ENCODE measurements at regions not wholly inside any gene's neighbourhood (a gene's known extent, or its start where the extent isn't known, plus 50 kb on each side); places are given as distances from the start of the nearest gene placed in this dataset.
"Not testable (repeated sequence)": the region's sequence is repeated elsewhere in the genome, so short reads cannot be mapped to it uniquely, and the experiment has no call there.

DNA sequence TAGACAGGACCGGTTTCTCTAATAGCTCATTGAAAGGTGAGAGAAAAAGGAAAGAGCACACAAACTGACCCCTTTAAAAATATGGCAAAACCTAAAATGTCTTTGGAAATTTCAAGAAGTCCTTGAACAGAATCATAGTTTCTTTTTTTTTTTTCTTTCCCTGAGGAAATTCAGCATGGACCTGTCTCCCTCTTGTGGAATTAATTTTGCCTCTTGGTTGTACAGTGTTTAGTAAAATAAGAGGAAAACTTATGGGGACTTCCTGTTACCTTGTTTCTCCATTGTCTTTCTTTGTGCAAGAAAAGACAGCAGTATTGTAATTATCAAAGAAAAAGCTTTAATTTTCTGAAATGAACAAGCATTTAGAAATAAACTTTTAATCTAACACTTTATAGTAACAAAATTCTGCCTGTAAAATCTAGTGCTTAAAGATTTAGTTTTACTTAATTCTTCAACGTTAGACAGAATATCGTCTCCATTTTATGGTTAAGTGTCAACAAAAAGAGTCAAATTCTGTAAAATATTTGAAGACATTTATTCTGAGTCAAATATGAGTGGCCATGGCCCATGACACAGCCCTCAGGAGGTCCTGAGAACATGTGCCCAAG is 176.3 kb upstream of the NABP1 start:
- DNase-seq (ENCODE audit: low spot score in 2 of 2): no peak
- no peaks in the 10 kb centered on the region for H3K36me3 Mint-ChIP-seq
- H3K27ac Mint-ChIP-seq: no peak overlapping the region
- no peak overlapping the region for H3K4me3 Mint-ChIP-seq
- no peaks in the 10 kb centered on the region for H3K4me1 Mint-ChIP-seq
- no peak for ATAC-seq
- no peaks in the 10 kb centered on the region for H3K9me3 Mint-ChIP-seq

DNA sequence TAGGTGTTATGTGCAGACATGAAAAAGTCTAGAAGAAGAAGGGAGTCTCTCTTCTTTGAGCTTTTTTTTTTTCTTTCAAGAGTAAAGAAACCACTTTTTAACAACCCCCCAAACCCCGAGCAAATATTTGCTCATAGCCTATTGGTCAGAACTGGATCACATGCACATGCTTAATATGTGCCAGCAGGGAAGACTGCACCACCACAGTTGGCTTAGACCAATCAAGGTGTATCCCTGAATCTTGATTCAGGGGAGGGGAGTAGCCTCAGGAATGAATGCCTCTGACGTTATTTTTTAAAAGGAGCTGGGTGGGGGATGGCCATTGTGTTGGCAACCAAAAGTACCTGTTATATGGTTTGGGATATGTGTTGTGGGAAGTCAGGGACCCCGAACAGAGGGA is 171.4 kb upstream of the NABP1 start:
- H3K36me3 Mint-ChIP-seq: no peaks in the 10 kb centered on the region
- peaks cover 7% of the 10 kb centered on the region for H3K9me3 Mint-ChIP-seq
- H3K27ac Mint-ChIP-seq: no peak overlapping the region
- no peaks in the 10 kb centered on the region for H3K4me1 Mint-ChIP-seq
- DNase-seq (ENCODE audit: low spot score in 2 of 2) (no peak), ATAC-seq (no peak)
- no peak overlapping the region for H3K4me3 Mint-ChIP-seq

DNA sequence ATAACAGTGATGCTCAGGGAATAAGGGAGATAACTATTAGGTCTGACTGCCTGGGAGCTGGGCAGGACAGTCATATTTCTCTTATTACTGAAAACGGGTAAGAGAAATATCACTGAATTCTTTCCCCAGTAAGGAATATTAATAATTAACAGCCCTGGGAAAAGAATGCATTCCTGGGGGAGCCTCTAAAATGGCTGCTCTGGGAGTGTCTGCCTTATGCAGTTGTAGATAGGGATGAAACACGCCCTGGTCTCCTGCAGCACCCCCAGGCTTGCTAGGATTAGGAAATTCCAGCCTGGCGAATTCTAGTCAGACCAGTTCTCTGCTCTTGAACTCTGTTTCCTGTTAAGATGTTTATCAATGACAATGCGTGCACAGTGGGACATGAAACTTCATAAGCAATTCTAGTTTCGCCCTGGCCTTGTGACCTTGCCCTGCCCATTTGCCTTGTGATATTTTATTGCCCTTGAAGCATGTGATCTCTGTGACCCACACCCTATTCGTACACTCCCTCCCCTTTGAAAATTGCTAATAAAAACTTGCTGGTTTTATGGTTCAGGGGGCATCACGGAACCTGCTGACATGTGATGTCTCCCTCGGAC is 170.6 kb upstream of the NABP1 start:
- not testable (repeated sequence) for ATAC-seq, H3K9me3 Mint-ChIP-seq, H3K4me3 Mint-ChIP-seq

DNA sequence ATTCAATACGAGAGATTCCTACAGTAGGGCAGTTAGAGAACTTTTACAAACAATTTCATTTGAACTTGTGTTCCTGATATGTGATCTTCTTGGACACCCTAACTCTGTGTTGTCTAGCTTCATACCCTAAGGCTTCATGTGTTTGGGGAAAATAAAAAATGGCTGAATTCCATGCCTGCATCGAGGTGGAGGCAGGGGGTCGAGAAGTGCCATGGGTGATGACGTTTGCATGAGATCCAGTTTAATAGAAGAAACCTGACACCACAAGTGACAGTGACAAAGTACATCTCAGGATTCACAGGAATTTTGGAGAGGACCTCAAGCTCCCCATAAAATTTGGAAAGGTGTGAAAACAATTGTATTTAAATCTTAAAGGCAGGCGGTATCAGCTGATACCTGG is 169.2 kb upstream of the NABP1 start:
- H3K36me3 Mint-ChIP-seq: no peaks in the 10 kb centered on the region

More for the DNA sequence above, 170.6 kb upstream of the NABP1 start:
- H3K27ac Mint-ChIP-seq; H3K36me3 Mint-ChIP-seq; H3K4me1 Mint-ChIP-seq; DNase-seq (ENCODE audit: low spot score in 2 of 2): not testable (repeated sequence)

DNA sequence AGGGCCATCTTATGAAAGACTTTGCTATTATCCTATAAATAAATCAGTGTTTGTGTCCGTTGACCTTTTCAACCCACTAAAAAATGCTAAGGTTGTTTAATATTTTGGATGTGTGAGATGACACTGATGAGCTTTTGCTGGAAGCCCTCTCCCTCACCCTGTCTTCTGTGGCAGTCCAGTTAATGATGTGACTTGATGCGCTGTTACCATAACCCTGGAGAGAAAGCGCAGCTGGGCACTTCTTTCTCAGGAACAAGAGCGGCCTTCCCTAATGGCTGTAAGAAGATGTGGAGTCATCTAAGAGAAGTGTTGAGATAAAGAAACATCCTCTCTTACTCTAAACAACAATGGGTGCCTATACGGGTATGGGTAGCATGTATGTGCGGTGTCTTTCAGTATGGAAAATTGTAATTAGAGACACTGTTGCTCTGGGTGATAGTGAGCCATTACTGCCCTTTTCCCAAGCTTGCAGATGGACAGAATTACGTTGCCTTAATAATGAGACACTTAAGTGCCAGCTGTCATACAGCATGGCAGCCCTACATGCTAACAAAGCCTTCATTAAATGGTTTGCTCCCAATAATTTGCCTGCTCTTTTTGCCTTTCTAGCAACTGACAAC is 165.6 kb upstream of the NABP1 start:
- no peak for ATAC-seq
- Mint-ChIP-seq H3K4me3 (no peak overlapping the region), H3K4me1 (no peaks in the 10 kb centered on the region), H3K27ac (no peak overlapping the region), H3K9me3 (peaks cover 4% of the 10 kb centered on the region), H3K36me3 (no peaks in the 10 kb centered on the region)
- no peak for DNase-seq (ENCODE audit: low spot score in 2 of 2)

More for the DNA sequence above, 169.2 kb upstream of the NABP1 start:
- DNase-seq (ENCODE audit: low spot score in 2 of 2) (no peak), ATAC-seq (no peak)
- Mint-ChIP-seq H3K4me3 (no peak overlapping the region), H3K4me1 (no peaks in the 10 kb centered on the region), H3K27ac (no peak overlapping the region), H3K9me3 (peaks cover 7% of the 10 kb centered on the region)

DNA sequence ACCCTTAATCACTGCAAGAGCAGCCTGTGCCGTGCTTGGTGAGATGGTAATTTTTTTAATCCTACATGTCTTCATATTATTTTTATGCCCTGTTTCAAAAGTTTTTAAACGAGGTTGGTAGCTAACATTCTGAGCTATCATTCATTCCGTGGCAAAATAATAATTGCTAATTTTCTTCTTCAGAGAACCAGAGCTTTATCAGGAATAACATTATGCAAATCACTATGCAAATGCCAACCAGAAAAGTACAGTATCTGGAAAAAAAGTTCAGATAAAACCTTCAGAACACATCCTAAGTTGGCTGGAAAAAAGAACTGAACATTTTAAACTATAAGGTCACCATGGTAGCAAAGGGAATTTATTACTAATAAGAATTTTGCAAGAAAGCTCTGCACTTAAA is 165.1 kb upstream of the NABP1 start:
- H3K4me1 Mint-ChIP-seq: no peaks in the 10 kb centered on the region
- no peaks in the 10 kb centered on the region for H3K9me3 Mint-ChIP-seq
- no peak overlapping the region for H3K4me3 Mint-ChIP-seq
- H3K36me3 Mint-ChIP-seq: no peaks in the 10 kb centered on the region
- DNase-seq (ENCODE audit: low spot score in 2 of 2) (no peak), ATAC-seq (no peak)
- no peak overlapping the region for H3K27ac Mint-ChIP-seq

DNA sequence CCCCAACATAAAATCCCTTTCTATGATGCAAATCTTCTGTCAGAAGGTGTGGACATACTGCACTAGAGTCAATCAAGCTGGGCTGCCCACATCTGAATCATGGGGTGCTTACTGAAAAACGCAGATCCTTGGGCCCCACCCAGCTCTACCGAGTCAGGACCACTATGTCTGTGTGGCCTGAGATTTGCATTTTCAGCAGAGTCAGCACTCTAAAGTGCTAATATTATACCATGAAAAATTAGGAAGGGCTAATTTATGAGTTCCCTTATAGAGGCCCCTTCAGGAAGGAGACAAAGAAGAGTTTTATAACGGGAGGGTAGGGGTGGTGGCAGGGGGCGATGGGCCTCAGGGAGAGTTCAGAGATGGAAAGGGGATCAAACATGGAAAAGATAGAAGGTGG is 163.3 kb upstream of the NABP1 start:
- Mint-ChIP-seq H3K4me1 (no peaks in the 10 kb centered on the region), H3K4me3 (no peak overlapping the region)
- no peak for ATAC-seq

DNA sequence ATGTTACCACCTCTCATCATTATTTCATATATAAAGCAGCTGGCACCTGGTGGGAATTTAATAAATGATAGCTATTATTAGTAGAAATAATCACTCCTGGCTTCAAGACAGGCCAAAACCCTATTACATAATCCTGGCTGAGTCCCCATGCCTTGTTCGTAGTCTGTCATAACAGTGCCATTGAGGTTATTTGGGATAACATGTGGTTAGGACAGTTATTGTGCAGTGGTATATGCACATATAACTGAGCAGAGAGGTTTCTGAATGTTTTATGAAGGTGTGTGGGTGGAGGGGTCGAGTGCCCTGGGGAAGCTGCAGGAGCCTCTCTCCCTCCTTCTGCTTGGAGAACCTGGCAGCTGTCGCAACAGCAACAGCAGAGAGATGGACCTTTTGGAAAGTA is 162.4 kb upstream of the NABP1 start:
- no peak overlapping the region for H3K27ac Mint-ChIP-seq
- H3K4me1 Mint-ChIP-seq: no peaks in the 10 kb centered on the region
- no peak overlapping the region for H3K4me3 Mint-ChIP-seq
- ATAC-seq: no peak
- no peaks in the 10 kb centered on the region for H3K36me3 Mint-ChIP-seq
- no peak for DNase-seq (ENCODE audit: low spot score in 2 of 2)
- no peaks in the 10 kb centered on the region for H3K9me3 Mint-ChIP-seq

More for the DNA sequence above, 163.3 kb upstream of the NABP1 start:
- Mint-ChIP-seq H3K36me3 (no peaks in the 10 kb centered on the region), H3K27ac (no peak overlapping the region), H3K9me3 (no peaks in the 10 kb centered on the region)
- DNase-seq (ENCODE audit: low spot score in 2 of 2): no peak

DNA sequence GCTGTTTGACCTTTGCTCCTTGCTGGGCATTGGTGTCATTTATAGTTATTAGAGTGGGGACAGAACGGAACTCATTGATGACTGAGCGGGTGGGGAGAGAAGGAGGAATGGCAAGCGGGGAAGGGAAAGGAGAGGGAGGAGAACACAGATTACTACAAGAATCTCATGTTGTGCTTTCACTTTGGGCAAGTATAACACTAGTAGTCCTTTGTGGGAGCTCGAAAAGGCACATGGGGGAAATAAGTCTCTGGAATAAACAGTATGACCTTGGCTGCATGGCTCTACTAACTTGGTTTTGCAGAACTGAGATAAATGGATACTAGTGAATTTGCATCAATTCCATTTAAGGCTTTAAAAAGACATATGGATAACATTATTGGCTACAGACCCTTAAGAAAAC is 161.7 kb upstream of the NABP1 start:
- Mint-ChIP-seq H3K4me3 (no peak overlapping the region), H3K36me3 (no peaks in the 10 kb centered on the region), H3K4me1 (no peaks in the 10 kb centered on the region), H3K9me3 (no peaks in the 10 kb centered on the region), H3K27ac (no peak overlapping the region)
- ATAC-seq: no peak
- no peak for DNase-seq (ENCODE audit: low spot score in 2 of 2)

DNA sequence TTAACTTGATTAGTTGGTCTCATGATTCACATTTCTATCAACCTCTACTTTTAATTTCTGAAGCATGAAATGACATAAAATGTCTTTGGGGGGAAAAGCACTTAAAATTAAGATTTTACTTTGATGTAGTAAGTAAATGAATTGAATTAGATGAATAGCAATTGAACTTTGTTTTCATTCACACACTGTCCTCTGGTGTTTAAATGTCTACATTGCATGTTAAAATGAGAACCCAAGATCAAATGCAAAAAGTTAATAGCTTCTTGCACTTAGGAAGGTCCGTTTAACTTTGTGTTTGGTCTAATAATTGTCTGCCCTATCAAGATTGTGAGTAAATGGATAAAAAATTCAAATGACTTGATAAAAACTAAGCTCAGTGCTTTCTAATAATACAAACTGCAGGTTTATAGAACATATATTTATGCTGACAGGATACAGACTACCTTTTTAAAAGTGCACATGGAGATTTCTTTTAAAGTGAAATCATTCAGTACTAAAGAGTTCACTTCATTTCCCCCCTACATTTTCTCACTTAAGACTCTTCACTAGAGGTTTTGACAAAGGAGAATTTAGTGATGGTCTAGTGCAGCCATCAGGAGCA is 156.2 kb upstream of the NABP1 start:
- Mint-ChIP-seq H3K4me1 (no peaks in the 10 kb centered on the region), H3K36me3 (no peaks in the 10 kb centered on the region), H3K9me3 (no peaks in the 10 kb centered on the region), H3K27ac (no peak overlapping the region), H3K4me3 (no peak overlapping the region)
- ATAC-seq: no peak
- DNase-seq (ENCODE audit: low spot score in 2 of 2): no peak

DNA sequence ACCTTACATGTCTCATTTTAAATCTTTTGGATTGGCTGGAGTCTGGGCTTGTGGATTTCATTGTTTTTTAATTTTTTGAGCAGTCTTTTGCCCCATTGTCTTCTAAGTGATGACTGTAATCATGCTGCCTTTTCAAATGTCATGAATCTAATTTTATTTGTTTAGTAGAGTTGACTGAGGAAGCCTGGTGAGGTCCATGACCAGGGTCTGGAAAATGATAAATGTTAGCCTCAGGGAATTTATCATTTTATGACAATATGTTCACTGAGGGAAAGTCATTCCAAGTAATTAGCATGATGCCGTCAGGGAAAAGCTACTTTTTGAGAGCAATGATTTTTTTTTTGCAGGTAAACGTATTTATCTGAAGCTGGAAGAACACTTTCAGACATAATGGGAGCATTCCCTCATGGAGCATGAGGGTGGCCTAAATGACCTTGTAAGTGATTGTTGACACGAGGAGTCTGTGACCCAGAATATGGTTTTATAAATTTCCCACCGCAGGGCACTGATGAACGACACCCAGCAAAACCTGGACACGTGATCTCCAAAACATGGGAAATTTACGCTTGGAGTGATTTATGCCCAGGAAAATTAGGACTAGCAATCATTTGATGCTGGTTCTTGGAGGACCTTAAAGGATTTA is 155.3 kb upstream of the NABP1 start:
- DNase-seq (ENCODE audit: low spot score in 2 of 2) (no peak), ATAC-seq (no peak)
- H3K4me3 Mint-ChIP-seq: no peak overlapping the region
- H3K36me3 Mint-ChIP-seq: no peaks in the 10 kb centered on the region
- H3K9me3 Mint-ChIP-seq: no peaks in the 10 kb centered on the region
- no peaks in the 10 kb centered on the region for H3K4me1 Mint-ChIP-seq
- no peak overlapping the region for H3K27ac Mint-ChIP-seq

DNA sequence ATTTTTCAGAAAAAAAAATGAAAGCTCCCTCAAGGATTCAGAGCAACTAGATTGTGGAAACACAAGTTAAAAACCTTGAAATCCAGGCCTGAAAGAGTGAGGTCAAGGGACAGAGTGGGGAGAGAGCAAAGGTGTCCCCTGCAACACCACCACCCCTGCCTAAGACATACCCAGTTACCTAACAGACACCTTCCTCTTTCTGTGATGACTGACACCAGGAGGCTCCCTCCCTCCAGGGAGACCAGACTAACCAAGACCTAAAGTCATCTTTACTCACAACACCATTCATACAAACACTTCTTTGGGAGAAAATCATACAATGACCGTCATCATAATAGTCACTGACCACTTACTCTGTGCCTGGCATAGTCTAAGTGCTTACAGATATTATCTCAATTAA is 151.8 kb upstream of the NABP1 start:
- no peaks in the 10 kb centered on the region for H3K4me1 Mint-ChIP-seq
- peak; percentile 37 for ATAC-seq
- H3K36me3 Mint-ChIP-seq: no peaks in the 10 kb centered on the region
- H3K4me3 Mint-ChIP-seq: no peak overlapping the region
- no peaks in the 10 kb centered on the region for H3K9me3 Mint-ChIP-seq
- DNase-seq (ENCODE audit: low spot score in 2 of 2): no peak
- no peak overlapping the region for H3K27ac Mint-ChIP-seq

DNA sequence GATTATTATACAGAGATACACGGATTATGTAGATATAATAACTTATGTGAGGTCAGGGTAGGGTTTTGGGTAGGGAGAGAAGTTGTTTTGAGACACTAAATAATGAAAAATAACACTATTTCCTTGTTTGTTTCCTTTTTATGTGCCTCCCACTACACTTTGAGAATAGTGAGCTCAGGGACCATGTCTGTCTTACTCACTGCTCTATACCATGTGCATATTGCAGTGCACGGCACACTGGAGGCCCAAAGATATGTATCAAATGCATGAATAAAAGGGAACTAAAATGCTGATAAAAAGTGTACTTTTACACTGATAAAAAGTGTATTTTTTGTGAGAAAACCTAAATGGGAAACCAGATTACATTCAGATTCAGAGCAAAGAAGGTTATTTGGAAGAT is 151.4 kb upstream of the NABP1 start:
- no peak overlapping the region for H3K4me3 Mint-ChIP-seq
- no peaks in the 10 kb centered on the region for H3K9me3 Mint-ChIP-seq
- H3K4me1 Mint-ChIP-seq: no peaks in the 10 kb centered on the region
- no peak for ATAC-seq
- no peak for DNase-seq (ENCODE audit: low spot score in 2 of 2)
- no peak overlapping the region for H3K27ac Mint-ChIP-seq
- no peaks in the 10 kb centered on the region for H3K36me3 Mint-ChIP-seq

DNA sequence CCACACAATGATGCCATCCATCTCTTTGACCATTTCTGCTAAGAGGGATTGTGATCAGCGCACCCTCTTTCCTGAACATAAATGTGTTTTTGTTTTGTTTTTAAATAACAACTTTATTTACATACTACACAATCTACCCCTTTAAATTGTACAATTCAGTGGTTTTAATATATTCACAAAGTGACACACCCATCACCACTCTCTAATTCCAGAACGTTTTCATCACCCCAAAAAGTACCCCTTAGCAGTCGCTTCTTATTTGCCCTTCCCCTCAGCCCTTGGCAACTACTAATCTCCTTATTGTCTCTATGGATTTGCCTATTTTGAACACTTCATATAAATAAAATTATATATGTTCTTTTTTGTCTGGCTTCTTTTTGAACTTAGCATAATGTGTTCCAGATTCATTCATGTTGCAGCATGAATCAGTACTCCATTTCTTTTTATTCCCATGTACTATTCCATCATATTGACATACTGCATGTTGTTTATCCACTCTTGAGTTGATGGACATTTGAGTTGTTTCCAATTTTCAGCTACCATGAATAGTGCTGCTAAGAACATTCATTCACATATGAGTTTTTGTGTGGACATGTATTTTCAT is 150.9 kb upstream of the NABP1 start:
- no peaks in the 10 kb centered on the region for H3K9me3 Mint-ChIP-seq
- H3K27ac Mint-ChIP-seq: no peak overlapping the region
- ATAC-seq (no peak), DNase-seq (ENCODE audit: low spot score in 2 of 2) (no peak)
- H3K4me1 Mint-ChIP-seq: no peaks in the 10 kb centered on the region
- H3K36me3 Mint-ChIP-seq: no peaks in the 10 kb centered on the region
- H3K4me3 Mint-ChIP-seq: no peak overlapping the region

DNA sequence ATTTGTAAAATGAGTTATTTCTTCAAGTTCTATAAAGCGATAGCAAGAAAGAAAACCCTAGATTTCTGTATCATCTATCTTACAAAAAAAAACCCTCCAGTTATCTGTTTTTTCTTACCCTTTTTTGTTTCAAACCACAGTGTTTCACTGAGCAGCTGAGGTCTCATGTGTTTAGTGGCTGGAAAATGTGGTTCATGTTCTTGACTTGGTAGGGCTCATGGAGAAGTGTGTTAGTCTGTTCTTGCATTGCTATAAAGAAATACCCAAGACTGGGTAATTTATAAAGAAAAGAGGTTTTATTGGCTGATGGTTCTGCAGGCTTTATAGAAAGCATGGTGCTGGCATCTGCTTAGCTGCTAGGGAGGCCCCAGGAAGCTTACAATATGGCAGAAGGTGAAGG is 147.3 kb upstream of the NABP1 start:
- no peak overlapping the region for H3K27ac Mint-ChIP-seq
- no peak overlapping the region for H3K4me3 Mint-ChIP-seq
- no peaks in the 10 kb centered on the region for H3K36me3 Mint-ChIP-seq
- ATAC-seq: peak; percentile 54
- H3K9me3 Mint-ChIP-seq: no peaks in the 10 kb centered on the region
- DNase-seq (ENCODE audit: low spot score in 2 of 2): no peak
- H3K4me1 Mint-ChIP-seq: no peaks in the 10 kb centered on the region
